ENCODE measurements at regions not wholly inside any gene's neighbourhood (a gene's known extent, or its start where the extent isn't known, plus 50 kb on each side); places are given as distances from the start of the nearest gene placed in this dataset.

DNA sequence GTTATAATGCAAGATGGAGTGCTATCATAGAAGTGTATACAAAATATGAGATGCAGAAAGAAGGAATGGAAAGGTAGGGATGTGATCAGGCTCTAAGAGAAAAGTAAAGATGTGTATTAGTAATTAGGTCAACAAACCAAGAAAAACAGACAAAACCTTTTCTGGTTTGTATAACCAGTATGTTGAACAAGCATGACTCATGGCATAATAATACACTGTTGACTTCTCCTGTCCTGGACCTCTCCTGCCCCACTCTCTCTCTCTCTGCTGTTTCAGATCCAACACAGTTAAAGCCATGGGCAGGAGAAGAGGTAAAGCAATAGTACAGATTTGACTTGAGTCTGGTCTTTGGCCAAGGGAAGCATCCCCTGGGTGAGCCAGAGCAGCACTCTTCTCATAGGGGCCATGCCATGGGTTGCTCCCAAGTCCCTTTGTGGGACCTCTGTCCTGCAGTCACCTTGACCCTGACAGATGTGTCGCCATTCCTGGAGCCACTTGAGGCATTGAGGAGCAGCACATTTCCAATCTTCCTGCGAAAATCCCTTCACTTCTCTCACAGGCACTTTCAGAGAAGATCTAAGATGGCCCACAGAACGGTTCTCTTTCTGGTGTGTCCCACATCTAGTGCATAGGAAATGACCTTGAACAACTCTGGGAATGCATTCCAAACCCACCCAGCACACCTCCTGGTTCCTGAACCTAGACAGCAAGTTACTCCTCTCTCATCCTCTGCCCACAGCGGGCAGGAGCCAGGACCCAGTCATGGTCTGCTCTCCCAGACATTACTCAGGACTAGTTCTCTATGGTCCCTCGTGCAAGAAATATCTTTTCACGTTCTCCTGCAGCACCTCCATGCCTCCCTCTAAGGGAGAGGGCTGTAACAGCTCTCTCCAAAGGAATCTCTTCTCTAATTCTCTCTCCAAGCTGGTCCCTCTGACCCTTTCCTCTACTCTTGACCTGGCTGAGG is 58.2 kb upstream of the PRSS23 start:
- Histone ChIP-seq H3K9ac (ENCODE audit: insufficient read depth in 1 of 2, low read depth in 2 of 2, low read length in 2 of 2) (no peak overlapping the region), H3K79me2 (ENCODE audit: control insufficient read depth, insufficient read depth, low read length) (no peaks in the 10 kb centered on the region), H3K9me1 (ENCODE audit: control insufficient read depth, insufficient read depth, low read length) (no peaks in the 10 kb centered on the region), H3K9me3 (replicated peaks; ENCODE audit: control insufficient read depth, insufficient read depth, low read depth, low read length) (no peaks in the 10 kb centered on the region; the same call in 1 of the 2 replicates), H4K20me1 (replicated peaks; ENCODE audit: control insufficient read depth, insufficient read depth, low read length) (no peaks in the 10 kb centered on the region), H3K27me3 (ENCODE audit: control insufficient read depth in 2 of 2, insufficient read depth in 2 of 2, low read length in 2 of 2) (no peaks in the 10 kb centered on the region), H3K4me2 (ENCODE audit: insufficient read depth, low read length) (no peak overlapping the region; the same call in 1 of the 2 replicates), H3K27ac (ENCODE audit: extremely low read depth, low read depth, low read length) (peak overlapping the region; percentile 95; the same call in 2 of the 3 replicates), H3K4me3 (no peak overlapping the region), H3K4me1 (replicated peaks in 1 of 2; ENCODE audit: control insufficient read depth in 2 of 2, insufficient read depth in 2 of 2, low read length in 2 of 2) (peaks cover 4 to 53% of the 10 kb centered on the region in 2 experiments; a peak in 4 of 5 replicates), H3K36me3 (ENCODE audit: control insufficient read depth, insufficient read depth, low read length) (no peaks in the 10 kb centered on the region), H2AFZ (ENCODE audit: low read depth, low read length) (peak overlapping the region; percentile 29; the same call in 1 of the 2 replicates)
- FAIRE-seq: no peak
- intact Hi-C loops (cut with micrococcal nuclease) (no loop called here), in situ Hi-C loops (cut with MboI) (no loop called here)
- ChIA-PET POLR2A (interaction anchor here (1.3 kb wide), 1 partner anchor 10 kb away, joined by 3 read pairs; no protein-coding TSS in a partner anchor), CTCF (ENCODE audit: low intra/inter-chr PET ratio) (no interaction called here)
- no peak for DNase-seq (ENCODE audit: extremely low read depth in 1 of 4, low spot score in 3 of 4)
- BruUV-seq (replicated peaks): no TSS peak
- ATAC-seq: no peak
- 55% methylated on average over 6 of the region's 6 CpGs for WGBS (ENCODE audit: insufficient coverage, low coverage, missing lambda C conversion rate)
- TF ChIP-seq NRF1 (conservative IDR thresholded peaks at IDR 0.05 in 1 of 2, IDR thresholded peaks at IDR 0.05 in 1 of 2) (no peak), SOX6 (IDR thresholded peaks at IDR 0.05) (no peak), ZNF175 (CRISPR knock-in tag; IDR thresholded peaks at IDR 0.05; ENCODE audit: low read depth) (0 out of 2 replicates have a peak, but pooled peaks have one; percentile 50), KAT7 (CRISPR knock-in tag; IDR thresholded peaks at IDR 0.05; ENCODE audit: borderline replicate concordance) (no peak), NBN (IDR thresholded peaks at IDR 0.05; ENCODE audit: low read depth) (no peak), CREBBP (IDR thresholded peaks at IDR 0.05; ENCODE audit: low read depth, low read length) (no peak), SRSF7 (optimal IDR thresholded peaks at IDR 0.05; ENCODE audit: low read depth, low read length) (no peak), RUNX1 (IDR thresholded peaks at IDR 0.05; ENCODE audit: low read depth) (no peak), ZBTB1 (CRISPR knock-in tag; IDR thresholded peaks at IDR 0.05; ENCODE audit: borderline replicate concordance, low read depth) (no peak), XRCC5 (IDR thresholded peaks at IDR 0.05; ENCODE audit: low read depth, low read length) (no peak), CHD4 (IDR thresholded peaks at IDR 0.05; ENCODE audit: insufficient read depth, insufficient replicate concordance, low read depth, low read length, poor library complexity, severe bottlenecking) (no peak), XRCC4 (IDR thresholded peaks at IDR 0.05; ENCODE audit: extremely low read depth, insufficient read depth, insufficient read length) (no peak), NFYB (IDR thresholded peaks at IDR 0.05; ENCODE audit: extremely low read depth, insufficient read length) (no peak)
- TF ChIP-seq, protein P1, sequence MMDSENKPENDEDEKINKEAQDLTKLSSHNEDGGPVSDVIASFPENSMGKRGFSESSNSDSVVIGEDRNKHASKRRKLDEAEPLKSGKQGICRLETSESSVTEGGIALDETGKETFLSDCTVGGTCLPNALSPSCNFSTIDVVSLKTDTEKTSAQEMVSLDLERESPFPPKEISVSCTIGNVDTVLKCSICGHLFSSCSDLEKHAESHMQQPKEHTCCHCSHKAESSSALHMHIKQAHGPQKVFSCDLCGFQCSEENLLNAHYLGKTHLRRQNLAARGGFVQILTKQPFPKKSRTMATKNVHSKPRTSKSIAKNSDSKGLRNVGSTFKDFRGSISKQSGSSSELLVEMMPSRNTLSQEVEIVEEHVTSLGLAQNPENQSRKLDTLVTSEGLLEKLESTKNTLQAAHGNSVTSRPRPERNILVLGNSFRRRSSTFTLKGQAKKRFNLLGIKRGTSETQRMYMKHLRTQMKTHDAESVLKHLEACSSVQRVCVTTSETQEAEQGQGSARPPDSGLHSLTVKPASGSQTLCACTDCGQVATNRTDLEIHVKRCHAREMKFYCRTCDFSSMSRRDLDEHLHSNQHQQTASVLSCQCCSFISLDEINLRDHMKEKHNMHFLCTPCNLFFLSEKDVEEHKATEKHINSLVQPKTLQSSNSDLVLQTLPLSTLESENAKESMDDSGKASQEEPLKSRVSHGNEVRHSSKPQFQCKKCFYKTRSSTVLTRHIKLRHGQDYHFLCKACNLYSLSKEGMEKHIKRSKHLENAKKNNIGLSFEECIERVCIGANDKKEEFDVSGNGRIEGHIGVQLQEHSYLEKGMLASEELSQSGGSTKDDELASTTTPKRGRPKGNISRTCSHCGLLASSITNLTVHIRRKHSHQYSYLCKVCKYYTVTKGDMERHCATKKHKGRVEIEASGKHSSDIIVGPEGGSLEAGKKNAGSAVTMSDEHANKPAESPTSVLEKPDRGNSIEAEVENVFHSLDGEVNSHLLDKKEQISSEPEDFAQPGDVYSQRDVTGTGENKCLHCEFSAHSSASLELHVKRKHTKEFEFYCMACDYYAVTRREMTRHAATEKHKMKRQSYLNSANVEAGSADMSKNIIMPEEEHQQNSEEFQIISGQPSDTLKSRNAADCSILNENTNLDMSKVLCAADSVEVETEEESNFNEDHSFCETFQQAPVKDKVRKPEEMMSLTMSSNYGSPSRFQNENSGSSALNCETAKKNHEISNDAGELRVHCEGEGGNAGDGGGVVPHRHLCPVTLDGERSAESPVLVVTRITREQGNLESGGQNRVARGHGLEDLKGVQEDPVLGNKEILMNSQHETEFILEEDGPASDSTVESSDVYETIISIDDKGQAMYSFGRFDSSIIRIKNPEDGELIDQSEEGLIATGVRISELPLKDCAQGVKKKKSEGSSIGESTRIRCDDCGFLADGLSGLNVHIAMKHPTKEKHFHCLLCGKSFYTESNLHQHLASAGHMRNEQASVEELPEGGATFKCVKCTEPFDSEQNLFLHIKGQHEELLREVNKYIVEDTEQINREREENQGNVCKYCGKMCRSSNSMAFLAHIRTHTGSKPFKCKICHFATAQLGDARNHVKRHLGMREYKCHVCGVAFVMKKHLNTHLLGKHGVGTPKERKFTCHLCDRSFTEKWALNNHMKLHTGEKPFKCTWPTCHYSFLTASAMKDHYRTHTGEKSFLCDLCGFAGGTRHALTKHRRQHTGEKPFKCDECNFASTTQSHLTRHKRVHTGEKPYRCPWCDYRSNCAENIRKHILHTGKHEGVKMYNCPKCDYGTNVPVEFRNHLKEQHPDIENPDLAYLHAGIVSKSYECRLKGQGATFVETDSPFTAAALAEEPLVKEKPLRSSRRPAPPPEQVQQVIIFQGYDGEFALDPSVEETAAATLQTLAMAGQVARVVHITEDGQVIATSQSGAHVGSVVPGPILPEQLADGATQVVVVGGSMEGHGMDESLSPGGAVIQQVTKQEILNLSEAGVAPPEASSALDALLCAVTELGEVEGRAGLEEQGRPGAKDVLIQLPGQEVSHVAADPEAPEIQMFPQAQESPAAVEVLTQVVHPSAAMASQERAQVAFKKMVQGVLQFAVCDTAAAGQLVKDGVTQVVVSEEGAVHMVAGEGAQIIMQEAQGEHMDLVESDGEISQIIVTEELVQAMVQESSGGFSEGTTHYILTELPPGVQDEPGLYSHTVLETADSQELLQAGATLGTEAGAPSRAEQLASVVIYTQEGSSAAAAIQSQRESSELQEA (IDR thresholded peaks at IDR 0.05; ENCODE audit: low read depth): no peak

Data from K562 (cell line).